Thyroid gland (tissue), 4 donors: ENCODE measurements at regions not wholly inside any gene's neighbourhood (a gene's known extent, or its start where the extent isn't known, plus 50 kb on each side); places are given as distances from the start of the nearest gene placed in this dataset.

Source experiments
- DNase-seq, 2 donors: peaks; one replicate each; pipeline ENCODE4 v3.0.0-alpha.2; 2019
- H3K27ac ChIP-seq, 3 donors: fragments of 200-600 bp; sonication (generic); 1 replicate in 2 of 3; 2 replicates in 1 of 3; pipeline ENCODE4 v1.5.1; 2016 to 2019; ENCODE audit warnings: mild to moderate bottlenecking in 1 of 3, moderate library complexity in 1 of 3
- H3K27me3 ChIP-seq: fragments of 200-600 bp; sonication (generic); one replicate; pipeline ENCODE4 v1.5.1; 2019
- H3K36me3 ChIP-seq, 2 donors: fragments of 200-600 bp; sonication (generic); one replicate each; pipeline ENCODE4 v1.5.1; 2016 to 2019
- H3K4me1 ChIP-seq, 2 donors: fragments of 200-600 bp; sonication (generic); one replicate each; pipeline ENCODE4 v1.5.1; 2017 to 2019
- H3K4me3 ChIP-seq, 3 donors: fragments of 200-600 bp; sonication (generic); replicated peaks in 1 of 3; 1 replicate in 2 of 3; 2 replicates in 1 of 3; pipeline ENCODE4 v1.5.1; 2016; ENCODE audit warnings: mild to moderate bottlenecking in 1 of 3
- H3K9me3 ChIP-seq: fragments of 200-600 bp; sonication (generic); one replicate; pipeline ENCODE4 v1.5.1; 2017
- CTCF ChIP-seq, 6 experiments: fragments of 200-600 bp in 3 of 6; fragments of 450-650 bp in 3 of 6; sonication (generic) in 3 of 6; IDR thresholded peaks; one replicate each; pipeline ENCODE4 v1.5.1; 2016 to 2019; ENCODE audit warnings: antibody characterized with exemption in 6 of 6, mild to moderate bottlenecking in 2 of 6, inconsistent platforms in 1 of 6, moderate library complexity in 1 of 6
- POLR2A ChIP-seq, 2 donors: fragments of 450-650 bp; IDR thresholded peaks; one replicate each; pipeline ENCODE4 v1.6.1; 2017; ENCODE audit warnings: antibody characterized with exemption in 2 of 2, mild to moderate bottlenecking in 2 of 2, moderate library complexity in 1 of 2
- WGBS, 2 donors: methylation state at CpG; one replicate each; pipeline ENCODE4 v1.1.5; 2017; 5-methylcytosine and 5-hydroxymethylcytosine counted together
- intact Hi-C: fragments of 100-400 bp; cut with DNase I; formaldehyde crosslinking; loops from one replicate; pipeline ENCODE4 v1.15.1; 2023

GRCh38 chr6:40734607-40735006 lies 147.4 kb upstream of the LRFN2 start:
- TF ChIP-seq POLR2A (IDR thresholded peaks at IDR 0.05) (no peak), CTCF (IDR thresholded peaks at IDR 0.05) (no peak)
- intact Hi-C loops, result no loop called here

GRCh38 chr6:40733770-40734396 lies 146.7 kb upstream of the LRFN2 start:
- Histone ChIP-seq H3K36me3 (no peaks in the 10 kb centered on the region), H3K27me3 (no peaks in the 10 kb centered on the region), H3K9me3 (no peaks in the 10 kb centered on the region), H3K4me1 (no peaks in the 10 kb centered on the region), H3K4me3 (no peak overlapping the region), H3K27ac (no peak overlapping the region)
- TF ChIP-seq POLR2A (IDR thresholded peaks at IDR 0.05) (no peak), CTCF (IDR thresholded peaks at IDR 0.05) (no peak)
- intact Hi-C loops, result no loop called here
- no peak for DNase-seq
- WGBS, 2 donors, result 77 to 79% methylated on average over 4 of the region's 4 CpGs

More at GRCh38 chr6:40734607-40735006, 147.4 kb upstream of the LRFN2 start:
- DNase-seq, result no peak
- H3K36me3 ChIP-seq, result no peaks in the 10 kb centered on the region
- H3K9me3 ChIP-seq, result no peaks in the 10 kb centered on the region
- 89 to 93% methylated on average over 4 of the region's 4 CpGs for WGBS, 2 donors
- no peaks in the 10 kb centered on the region for H3K4me1 ChIP-seq
- no peak overlapping the region for H3K27ac ChIP-seq
- no peak overlapping the region for H3K4me3 ChIP-seq
- no peaks in the 10 kb centered on the region for H3K27me3 ChIP-seq

GRCh38 chr6:40733290-40733689 lies 146.1 kb upstream of the LRFN2 start:
- no peak for DNase-seq
- intact Hi-C loops, result no loop called here
- no peaks in the 10 kb centered on the region for H3K9me3 ChIP-seq
- H3K27me3 ChIP-seq, result no peaks in the 10 kb centered on the region
- no peak overlapping the region for H3K27ac ChIP-seq
- WGBS, 2 donors, result 67 to 75% methylated on average over 1 of the region's 1 CpG
- H3K4me3 ChIP-seq, result no peak overlapping the region
- no peaks in the 10 kb centered on the region for H3K36me3 ChIP-seq
- no peaks in the 10 kb centered on the region for H3K4me1 ChIP-seq
- no peak for TF ChIP-seq CTCF (IDR thresholded peaks at IDR 0.05)
- TF ChIP-seq POLR2A (IDR thresholded peaks at IDR 0.05), result no peak

GRCh38 chr6:40732878-40733277 lies 145.7 kb upstream of the LRFN2 start:
- H3K9me3 ChIP-seq, result no peaks in the 10 kb centered on the region
- intact Hi-C loops, result no loop called here
- DNase-seq, result no peak
- no peaks in the 10 kb centered on the region for H3K36me3 ChIP-seq
- H3K4me1 ChIP-seq, result no peaks in the 10 kb centered on the region
- no peaks in the 10 kb centered on the region for H3K27me3 ChIP-seq
- no peak overlapping the region for H3K4me3 ChIP-seq
- 81 to 83% methylated on average over 3 of the region's 3 CpGs for WGBS, 2 donors
- no peak overlapping the region for H3K27ac ChIP-seq
- no peak for TF ChIP-seq CTCF (IDR thresholded peaks at IDR 0.05)
- no peak for TF ChIP-seq POLR2A (IDR thresholded peaks at IDR 0.05)

GRCh38 chr6:40728643-40729042 lies 141.5 kb upstream of the LRFN2 start:
- Histone ChIP-seq H3K27me3 (no peaks in the 10 kb centered on the region), H3K4me3 (no peak overlapping the region), H3K9me3 (no peaks in the 10 kb centered on the region), H3K4me1 (no peaks in the 10 kb centered on the region), H3K36me3 (no peaks in the 10 kb centered on the region), H3K27ac (no peak overlapping the region)
- no peak for DNase-seq
- TF ChIP-seq CTCF (IDR thresholded peaks at IDR 0.05) (no peak), POLR2A (IDR thresholded peaks at IDR 0.05) (no peak)
- 78 to 88% methylated on average over 3 of the region's 3 CpGs for WGBS, 2 donors
- intact Hi-C loops, result no loop called here
